K562 (cell line): ENCODE measurements at regions not wholly inside any gene's neighbourhood (a gene's known extent, or its start where the extent isn't known, plus 50 kb on each side); places are given as distances from the start of the nearest gene placed in this dataset.

Experiments
- CTCFL ChIP-seq: IDR thresholded peaks from 2 replicates; pipeline ENCODE4 v1.6.1; 2011; ENCODE audit warnings: borderline replicate concordance, low read depth, mild to moderate bottlenecking, moderate library complexity, low read length; ENCODE audit not compliant: insufficient read depth, poor library complexity, severe bottlenecking
- REST ChIP-seq, 2 experiments: fragments of 450-650 bp; formaldehyde crosslinking in 1 of 2; IDR thresholded peaks; 2 replicates each; pipeline versions ENCODE4 v1.4.0 to v1.6.1; 2014 to 2020; ENCODE audit warnings: mild to moderate bottlenecking in 2 of 2, borderline replicate concordance in 1 of 2, low read depth in 1 of 2
- ZNF384 ChIP-seq: IDR thresholded peaks from 2 replicates; pipeline ENCODE4 v1.6.1; 2012; ENCODE audit warnings: low read depth, low read length, improper control_type of control experiment
- TF ChIP-seq, protein P1 (sequence below): fragments of 450-650 bp; IDR thresholded peaks from 2 replicates; pipeline ENCODE4 v1.6.1; 2014; ENCODE audit warnings: low read depth, mild to moderate bottlenecking, moderate library complexity, borderline replicate concordance

- TF ChIP-seq REST (IDR thresholded peaks at IDR 0.05; ENCODE audit: borderline replicate concordance) (peak; percentile 9; the same call in 1 of the 2 replicates), REST (CRISPR knock-in tag; IDR thresholded peaks at IDR 0.05; ENCODE audit: low read depth) (no peak), CTCFL (peak; percentile 3), ZNF384 (peak; percentile 77)
- TF ChIP-seq, protein P1, sequence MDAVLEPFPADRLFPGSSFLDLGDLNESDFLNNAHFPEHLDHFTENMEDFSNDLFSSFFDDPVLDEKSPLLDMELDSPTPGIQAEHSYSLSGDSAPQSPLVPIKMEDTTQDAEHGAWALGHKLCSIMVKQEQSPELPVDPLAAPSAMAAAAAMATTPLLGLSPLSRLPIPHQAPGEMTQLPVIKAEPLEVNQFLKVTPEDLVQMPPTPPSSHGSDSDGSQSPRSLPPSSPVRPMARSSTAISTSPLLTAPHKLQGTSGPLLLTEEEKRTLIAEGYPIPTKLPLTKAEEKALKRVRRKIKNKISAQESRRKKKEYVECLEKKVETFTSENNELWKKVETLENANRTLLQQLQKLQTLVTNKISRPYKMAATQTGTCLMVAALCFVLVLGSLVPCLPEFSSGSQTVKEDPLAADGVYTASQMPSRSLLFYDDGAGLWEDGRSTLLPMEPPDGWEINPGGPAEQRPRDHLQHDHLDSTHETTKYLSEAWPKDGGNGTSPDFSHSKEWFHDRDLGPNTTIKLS: no peak
These were observed 138.9 kb upstream of the NABP1 start (continued) for GRCh38 chr2:191539068-191539467.
